ENCODE measurements at regions not wholly inside any gene's neighbourhood (a gene's known extent, or its start where the extent isn't known, plus 50 kb on each side); places are given as distances from the start of the nearest gene placed in this dataset.

GRCh38 chr10:130493446-130494145, 357.4 kb downstream of the GLRX3 start:
- no peaks in the 10 kb centered on the region for H3K9me3 ChIP-seq
- H3K4me1 ChIP-seq = no peaks in the 10 kb centered on the region
- no peak overlapping the region for H3K4me3 ChIP-seq
- H3K27me3 ChIP-seq = no peaks in the 10 kb centered on the region
- intact Hi-C loops (cut with DNase I) = no loop called here
- H3K36me3 ChIP-seq = no peaks in the 10 kb centered on the region
- DNase-seq (no peak), ATAC-seq (peak in 1 of 4 donors; percentile 37)
- H3K27ac ChIP-seq = no peak overlapping the region
- WGBS, 4 donors = 66 to 72% (median 69%) methylated on average over 25 of the region's 25 CpGs
- TF ChIP-seq POLR2A (IDR thresholded peaks at IDR 0.05) = no peak
- no peak for TF ChIP-seq CTCF (IDR thresholded peaks at IDR 0.05)

GRCh38 chr10:130495116-130495862, 359.1 kb downstream of the GLRX3 start:
- 78 to 88% (median 85%) methylated on average over 8 to 10 of the region's 10 CpGs for WGBS, 4 donors
- peak in 1 of 5 donors; percentile 16 for DNase-seq

GRCh38 chr10:130495891-130496636, 359.9 kb downstream of the GLRX3 start:
- intact Hi-C loops (cut with DNase I) = no loop called here
- no peaks in the 10 kb centered on the region for H3K4me1 ChIP-seq
- 80 to 84% (median 81%) methylated on average over 8 to 14 of the region's 14 CpGs for WGBS, 4 donors
- peak in 2 of 5 donors; percentile 9 to 16 for DNase-seq
- no peaks in the 10 kb centered on the region for H3K27me3 ChIP-seq
- peak in 2 of 4 donors; percentile 63 to 77 for ATAC-seq
- no peak overlapping the region for H3K4me3 ChIP-seq
- no peaks in the 10 kb centered on the region for H3K9me3 ChIP-seq
- no peak for TF ChIP-seq POLR2A (IDR thresholded peaks at IDR 0.05)
- TF ChIP-seq CTCF (IDR thresholded peaks at IDR 0.05) = no peak
- H3K27ac ChIP-seq = no peak overlapping the region
- H3K36me3 ChIP-seq = no peaks in the 10 kb centered on the region

More at GRCh38 chr10:130495116-130495862, 359.1 kb downstream of the GLRX3 start:
- intact Hi-C loops (cut with DNase I) = no loop called here
- no peak overlapping the region for H3K27ac ChIP-seq
- H3K4me1 ChIP-seq = no peaks in the 10 kb centered on the region
- TF ChIP-seq POLR2A (IDR thresholded peaks at IDR 0.05) = no peak
- no peak for TF ChIP-seq CTCF (IDR thresholded peaks at IDR 0.05)
- H3K9me3 ChIP-seq = no peaks in the 10 kb centered on the region
- H3K4me3 ChIP-seq = no peak overlapping the region
- H3K27me3 ChIP-seq = no peaks in the 10 kb centered on the region
- no peak for ATAC-seq
- H3K36me3 ChIP-seq = no peaks in the 10 kb centered on the region
